Activated naive CD4-positive, alpha-beta T cell treated with anti-CD3 and anti-CD28 coated beads, Interleukin-2, amount 50 U/mL, for 24 hours (primary cell): ENCODE measurements at regions not wholly inside any gene's neighbourhood (a gene's known extent, or its start where the extent isn't known, plus 50 kb on each side); places are given as distances from the start of the nearest gene placed in this dataset.

ENCODE experiments used
- H3K27ac Mint-ChIP-seq: one replicate; pipeline ENCODE4 v1.8.0; 2021; ENCODE audit warnings: mild to moderate bottlenecking, mixed read lengths
- H3K27me3 Mint-ChIP-seq: one replicate; pipeline ENCODE4 v1.8.0; 2021; ENCODE audit warnings: mixed read lengths
- H3K36me3 Mint-ChIP-seq: one replicate; pipeline ENCODE4 v1.8.0; 2021; ENCODE audit warnings: mixed read lengths
- H3K4me1 Mint-ChIP-seq: one replicate; pipeline ENCODE4 v1.8.0; 2021; ENCODE audit warnings: mixed read lengths
- H3K4me3 Mint-ChIP-seq: one replicate; pipeline ENCODE4 v1.8.0; 2021; ENCODE audit warnings: mild to moderate bottlenecking, mixed read lengths
- H3K9me3 Mint-ChIP-seq: one replicate; pipeline ENCODE4 v1.8.0; 2021; ENCODE audit warnings: mixed read lengths

GRCh38 chr10:20958764-20959163, 61.7 kb upstream of the NEBL start:
- Mint-ChIP-seq H3K36me3 (no peaks in the 10 kb centered on the region), H3K27ac (no peak overlapping the region), H3K4me3 (no peak overlapping the region), H3K27me3 (no peaks in the 10 kb centered on the region), H3K4me1 (no peaks in the 10 kb centered on the region), H3K9me3 (no peaks in the 10 kb centered on the region)

- H3K9me3 Mint-ChIP-seq: no peaks in the 10 kb centered on the region
- no peak overlapping the region for H3K4me3 Mint-ChIP-seq
- no peaks in the 10 kb centered on the region for H3K36me3 Mint-ChIP-seq
- H3K4me1 Mint-ChIP-seq: no peaks in the 10 kb centered on the region
- no peak overlapping the region for H3K27ac Mint-ChIP-seq
- H3K27me3 Mint-ChIP-seq: no peaks in the 10 kb centered on the region
Measured at GRCh38 chr10:20958225-20958624, 61.1 kb upstream of the NEBL start.

- Mint-ChIP-seq H3K36me3 (no peaks in the 10 kb centered on the region), H3K27ac (no peak overlapping the region)
Measured at GRCh38 chr10:20957744-20958143, 60.6 kb upstream of the NEBL start.

GRCh38 chr10:20956843-20957242, 59.7 kb upstream of the NEBL start:
- Mint-ChIP-seq H3K27me3 (no peaks in the 10 kb centered on the region), H3K27ac (no peak overlapping the region), H3K4me3 (no peak overlapping the region), H3K9me3 (no peaks in the 10 kb centered on the region), H3K4me1 (no peaks in the 10 kb centered on the region), H3K36me3 (no peaks in the 10 kb centered on the region)

More at GRCh38 chr10:20957744-20958143, 60.6 kb upstream of the NEBL start:
- Mint-ChIP-seq H3K4me3 (no peak overlapping the region), H3K27me3 (no peaks in the 10 kb centered on the region), H3K4me1 (no peaks in the 10 kb centered on the region), H3K9me3 (no peaks in the 10 kb centered on the region)

- Mint-ChIP-seq H3K36me3 (no peaks in the 10 kb centered on the region), H3K9me3 (no peaks in the 10 kb centered on the region), H3K4me3 (no peak overlapping the region), H3K27ac (no peak overlapping the region), H3K27me3 (no peaks in the 10 kb centered on the region), H3K4me1 (no peaks in the 10 kb centered on the region)
Measured at GRCh38 chr10:20955355-20955893, 58.3 kb upstream of the NEBL start.

GRCh38 chr10:20954519-20954918, 57.4 kb upstream of the NEBL start:
- Mint-ChIP-seq H3K36me3 (no peaks in the 10 kb centered on the region), H3K27ac (no peak overlapping the region), H3K9me3 (no peaks in the 10 kb centered on the region), H3K4me3 (no peak overlapping the region), H3K27me3 (no peaks in the 10 kb centered on the region), H3K4me1 (no peaks in the 10 kb centered on the region)

- H3K36me3 Mint-ChIP-seq: no peaks in the 10 kb centered on the region
- H3K27ac Mint-ChIP-seq: no peak overlapping the region
- H3K4me1 Mint-ChIP-seq: no peaks in the 10 kb centered on the region
- H3K4me3 Mint-ChIP-seq: no peak overlapping the region
- H3K9me3 Mint-ChIP-seq: no peaks in the 10 kb centered on the region
- H3K27me3 Mint-ChIP-seq: no peaks in the 10 kb centered on the region
Measured at GRCh38 chr10:20953120-20953519, 56.0 kb upstream of the NEBL start.

GRCh38 chr10:20949967-20950366, 52.9 kb upstream of the NEBL start:
- Mint-ChIP-seq H3K4me3 (no peak overlapping the region), H3K9me3 (no peaks in the 10 kb centered on the region)

GRCh38 chr10:20948686-20949327, 51.7 kb upstream of the NEBL start:
- H3K36me3 Mint-ChIP-seq: no peaks in the 10 kb centered on the region
- H3K27me3 Mint-ChIP-seq: peaks cover 1% of the 10 kb centered on the region
- H3K4me3 Mint-ChIP-seq: no peak overlapping the region
- H3K27ac Mint-ChIP-seq: no peak overlapping the region
- no peaks in the 10 kb centered on the region for H3K4me1 Mint-ChIP-seq
- H3K9me3 Mint-ChIP-seq: no peaks in the 10 kb centered on the region

More at GRCh38 chr10:20949967-20950366, 52.9 kb upstream of the NEBL start:
- Mint-ChIP-seq H3K4me1 (no peaks in the 10 kb centered on the region), H3K27me3 (peaks cover 1% of the 10 kb centered on the region), H3K36me3 (no peaks in the 10 kb centered on the region), H3K27ac (no peak overlapping the region)
